HepG2 (cell line): ENCODE measurements at regions not wholly inside any gene's neighbourhood (a gene's known extent, or its start where the extent isn't known, plus 50 kb on each side); places are given as distances from the start of the nearest gene placed in this dataset.

Source experiments
- POLR2A ChIP-seq, 2 experiments: IDR thresholded peaks; 2 replicates each; pipeline ENCODE4 v1.6.1; 2011; ENCODE audit warnings: low read depth in 2 of 2, low read length in 2 of 2, mild to moderate bottlenecking in 1 of 2, moderate library complexity in 1 of 2; ENCODE audit not compliant: insufficient read depth in 1 of 2
- RAD21 ChIP-seq: fragments of 450-650 bp; formaldehyde crosslinking; IDR thresholded peaks from 2 replicates; pipeline ENCODE4 v1.5.0; 2020; ENCODE audit warnings: mild to moderate bottlenecking
- SAFB2 ChIP-seq: sonication (generic); formaldehyde crosslinking; IDR thresholded peaks from 2 replicates; pipeline ENCODE4 v1.5.1; 2020; ENCODE audit warnings: missing genetic modification reagents, low read depth, mild to moderate bottlenecking, borderline replicate concordance
- SMAD1 ChIP-seq: sonication (generic); formaldehyde crosslinking; IDR thresholded peaks from 2 replicates; pipeline ENCODE4 v1.4.0; 2020; ENCODE audit warnings: missing genetic modification reagents, low read depth, mild to moderate bottlenecking, borderline replicate concordance
- TEAD2 ChIP-seq: sonication (generic); formaldehyde crosslinking; IDR thresholded peaks from 2 replicates; pipeline ENCODE4 v1.9.0; 2021; ENCODE audit warnings: missing genetic modification reagents
- ZFX ChIP-seq: sonication (generic); formaldehyde crosslinking; IDR thresholded peaks from 2 replicates; pipeline ENCODE4 v1.4.0; 2020; ENCODE audit warnings: mild to moderate bottlenecking, low read depth, missing genetic modification reagents, moderate library complexity
- ZNF253 ChIP-seq: sonication (generic); formaldehyde crosslinking; IDR thresholded peaks from 2 replicates; pipeline ENCODE4 v1.8.0; 2022; ENCODE audit warnings: mild to moderate bottlenecking, missing genetic modification reagents, borderline replicate concordance
- ZNF629 ChIP-seq: sonication (generic); formaldehyde crosslinking; conservative IDR thresholded peaks from 2 replicates; pipeline ENCODE4 v1.5.0; 2020; ENCODE audit warnings: missing genetic modification reagents
- ZNF678 ChIP-seq: sonication (generic); formaldehyde crosslinking; IDR thresholded peaks from 2 replicates; pipeline ENCODE4 v1.4.0; 2020; ENCODE audit warnings: mild to moderate bottlenecking, missing genetic modification reagents
- ZNF747 ChIP-seq: sonication (generic); formaldehyde crosslinking; IDR thresholded peaks from 2 replicates; pipeline ENCODE4 v1.8.1; 2023; ENCODE audit warnings: missing genetic modification reagents, mild to moderate bottlenecking, borderline replicate concordance
- ZSCAN5A ChIP-seq: sonication (generic); formaldehyde crosslinking; IDR thresholded peaks from 2 replicates; pipeline ENCODE4 v1.8.0; 2022; ENCODE audit warnings: mild to moderate bottlenecking, missing genetic modification reagents, borderline replicate concordance
- TF ChIP-seq, protein P1 (sequence below): sonication (generic); formaldehyde crosslinking; IDR thresholded peaks from 2 replicates; pipeline ENCODE4 v1.4.0; 2020; ENCODE audit warnings: low read depth, mild to moderate bottlenecking, missing genetic modification reagents
- TF ChIP-seq, protein P2 (sequence below): sonication (generic); formaldehyde crosslinking; IDR thresholded peaks from 2 replicates; pipeline ENCODE4 v1.8.1; 2023; ENCODE audit warnings: mild to moderate bottlenecking, inconsistent platforms, moderate library complexity, missing genetic modification reagents, borderline replicate concordance
- TF ChIP-seq, protein P3 (sequence below): sonication (generic); formaldehyde crosslinking; IDR thresholded peaks from 2 replicates; pipeline ENCODE4 v1.5.0; 2020; ENCODE audit warnings: mild to moderate bottlenecking, missing genetic modification reagents, moderate library complexity

- no peak for TF ChIP-seq ZNF678 (CRISPR knock-in tag)
- no peak for TF ChIP-seq RAD21 (CRISPR knock-in tag)
- TF ChIP-seq, protein P1, sequence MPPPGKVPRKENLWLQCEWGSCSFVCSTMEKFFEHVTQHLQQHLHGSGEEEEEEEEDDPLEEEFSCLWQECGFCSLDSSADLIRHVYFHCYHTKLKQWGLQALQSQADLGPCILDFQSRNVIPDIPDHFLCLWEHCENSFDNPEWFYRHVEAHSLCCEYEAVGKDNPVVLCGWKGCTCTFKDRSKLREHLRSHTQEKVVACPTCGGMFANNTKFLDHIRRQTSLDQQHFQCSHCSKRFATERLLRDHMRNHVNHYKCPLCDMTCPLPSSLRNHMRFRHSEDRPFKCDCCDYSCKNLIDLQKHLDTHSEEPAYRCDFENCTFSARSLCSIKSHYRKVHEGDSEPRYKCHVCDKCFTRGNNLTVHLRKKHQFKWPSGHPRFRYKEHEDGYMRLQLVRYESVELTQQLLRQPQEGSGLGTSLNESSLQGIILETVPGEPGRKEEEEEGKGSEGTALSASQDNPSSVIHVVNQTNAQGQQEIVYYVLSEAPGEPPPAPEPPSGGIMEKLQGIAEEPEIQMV (CRISPR knock-in tag) = no peak
- TF ChIP-seq POLR2A (IDR thresholded peaks at IDR 0.05; ENCODE audit: insufficient read depth in 1 of 2, low read depth in 2 of 2, low read length in 2 of 2) = no peak
- TF ChIP-seq, protein P2, sequence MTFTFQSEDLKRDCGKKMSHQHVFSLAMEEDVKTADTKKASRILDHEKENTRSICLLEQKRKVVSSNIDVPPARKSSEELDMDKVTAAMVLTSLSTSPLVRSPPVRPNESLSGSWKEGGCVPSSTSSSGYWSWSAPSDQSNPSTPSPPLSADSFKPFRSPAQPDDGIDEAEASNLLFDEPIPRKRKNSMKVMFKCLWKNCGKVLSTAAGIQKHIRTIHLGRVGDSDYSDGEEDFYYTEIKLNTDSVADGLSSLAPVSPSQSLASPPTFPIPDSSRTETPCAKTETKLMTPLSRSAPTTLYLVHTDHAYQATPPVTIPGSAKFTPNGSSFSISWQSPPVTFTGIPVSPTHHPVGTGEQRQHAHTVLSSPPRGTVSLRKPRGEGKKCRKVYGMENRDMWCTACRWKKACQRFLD (CRISPR knock-in tag) = no peak
- TF ChIP-seq, protein P3, sequence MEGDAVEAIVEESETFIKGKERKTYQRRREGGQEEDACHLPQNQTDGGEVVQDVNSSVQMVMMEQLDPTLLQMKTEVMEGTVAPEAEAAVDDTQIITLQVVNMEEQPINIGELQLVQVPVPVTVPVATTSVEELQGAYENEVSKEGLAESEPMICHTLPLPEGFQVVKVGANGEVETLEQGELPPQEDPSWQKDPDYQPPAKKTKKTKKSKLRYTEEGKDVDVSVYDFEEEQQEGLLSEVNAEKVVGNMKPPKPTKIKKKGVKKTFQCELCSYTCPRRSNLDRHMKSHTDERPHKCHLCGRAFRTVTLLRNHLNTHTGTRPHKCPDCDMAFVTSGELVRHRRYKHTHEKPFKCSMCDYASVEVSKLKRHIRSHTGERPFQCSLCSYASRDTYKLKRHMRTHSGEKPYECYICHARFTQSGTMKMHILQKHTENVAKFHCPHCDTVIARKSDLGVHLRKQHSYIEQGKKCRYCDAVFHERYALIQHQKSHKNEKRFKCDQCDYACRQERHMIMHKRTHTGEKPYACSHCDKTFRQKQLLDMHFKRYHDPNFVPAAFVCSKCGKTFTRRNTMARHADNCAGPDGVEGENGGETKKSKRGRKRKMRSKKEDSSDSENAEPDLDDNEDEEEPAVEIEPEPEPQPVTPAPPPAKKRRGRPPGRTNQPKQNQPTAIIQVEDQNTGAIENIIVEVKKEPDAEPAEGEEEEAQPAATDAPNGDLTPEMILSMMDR (CRISPR knock-in tag) = no peak
- TF ChIP-seq ZNF629 (CRISPR knock-in tag) = no peak
- no peak for TF ChIP-seq SAFB2 (CRISPR knock-in tag)
- no peak for TF ChIP-seq TEAD2 (CRISPR knock-in tag)
- no peak for TF ChIP-seq ZFX (CRISPR knock-in tag)
- no peak for TF ChIP-seq ZSCAN5A (CRISPR knock-in tag)
- TF ChIP-seq SMAD1 = no peak
- TF ChIP-seq ZNF253 (CRISPR knock-in tag) = no peak
- TF ChIP-seq ZNF747 (CRISPR knock-in tag) = no peak
These were observed 302.7 kb downstream of the CCER1 start for GRCh38 chr12:90652280-90652679.
